Esophagus squamous epithelium (tissue), 5 donors: ENCODE measurements at regions not wholly inside any gene's neighbourhood (a gene's known extent, or its start where the extent isn't known, plus 50 kb on each side); places are given as distances from the start of the nearest gene placed in this dataset.

Source experiments
- DNase-seq: peaks from one replicate; lab custom pipeline; 2025; lab: John Stamatoyannopoulos, UW
- H3K27ac ChIP-seq, 4 donors: fragments of 200-600 bp; sonication (generic); one replicate each; pipeline ENCODE4 v1.5.1; 2016 to 2019; ENCODE audit warnings: mild to moderate bottlenecking in 1 of 4
- H3K27me3 ChIP-seq, 4 donors: fragments of 200-600 bp; sonication (generic); 1 replicate in 3 of 4; 2 replicates in 1 of 4; pipeline versions ENCODE4 v1.5.1 to v1.6.0; 2017 to 2021; ENCODE audit warnings: antibody characterized with exemption in 1 of 4
- H3K36me3 ChIP-seq, 3 donors: fragments of 200-600 bp; sonication (generic); one replicate each; pipeline ENCODE4 v1.5.1; 2016 to 2019
- H3K4me1 ChIP-seq, 3 donors: fragments of 200-600 bp; sonication (generic); one replicate each; pipeline ENCODE4 v1.5.1; 2017 to 2019
- H3K4me3 ChIP-seq, 4 donors: fragments of 200-600 bp; sonication (generic); 1 replicate in 3 of 4; 2 replicates in 1 of 4; pipeline ENCODE4 v1.5.1; 2016 to 2019; ENCODE audit warnings: mild to moderate bottlenecking in 2 of 4, moderate library complexity in 1 of 4
- H3K9me3 ChIP-seq, 3 donors: fragments of 200-600 bp; sonication (generic); one replicate each; pipeline ENCODE4 v1.5.1; 2016 to 2019
- POLR2A ChIP-seq, 4 donors: fragments of 450-650 bp; IDR thresholded peaks; one replicate each; pipeline ENCODE4 v1.6.1; 2017; ENCODE audit warnings: antibody characterized with exemption in 4 of 4, mild to moderate bottlenecking in 4 of 4, moderate library complexity in 3 of 4
- WGBS, 2 donors: methylation state at CpG; one replicate each; pipeline ENCODE4 v1.1.5; 2018; 5-methylcytosine and 5-hydroxymethylcytosine counted together
- intact Hi-C: fragments of 100-400 bp; cut with DNase I; formaldehyde crosslinking; loops from one replicate; pipeline ENCODE4 v1.15.0; 2022
- TF ChIP-seq, protein P1 (sequence below), 6 experiments: fragments of 450-650 bp in 4 of 6; fragments of 200-600 bp in 2 of 6; sonication (generic) in 2 of 6; IDR thresholded peaks; one replicate each; pipeline ENCODE4 v1.5.1; 2016 to 2019; ENCODE audit warnings: antibody characterized with exemption in 6 of 6, mild to moderate bottlenecking in 4 of 6, moderate library complexity in 4 of 6
- donor health status: DM: yes; HTN: yes; CAD: no.

DNA sequence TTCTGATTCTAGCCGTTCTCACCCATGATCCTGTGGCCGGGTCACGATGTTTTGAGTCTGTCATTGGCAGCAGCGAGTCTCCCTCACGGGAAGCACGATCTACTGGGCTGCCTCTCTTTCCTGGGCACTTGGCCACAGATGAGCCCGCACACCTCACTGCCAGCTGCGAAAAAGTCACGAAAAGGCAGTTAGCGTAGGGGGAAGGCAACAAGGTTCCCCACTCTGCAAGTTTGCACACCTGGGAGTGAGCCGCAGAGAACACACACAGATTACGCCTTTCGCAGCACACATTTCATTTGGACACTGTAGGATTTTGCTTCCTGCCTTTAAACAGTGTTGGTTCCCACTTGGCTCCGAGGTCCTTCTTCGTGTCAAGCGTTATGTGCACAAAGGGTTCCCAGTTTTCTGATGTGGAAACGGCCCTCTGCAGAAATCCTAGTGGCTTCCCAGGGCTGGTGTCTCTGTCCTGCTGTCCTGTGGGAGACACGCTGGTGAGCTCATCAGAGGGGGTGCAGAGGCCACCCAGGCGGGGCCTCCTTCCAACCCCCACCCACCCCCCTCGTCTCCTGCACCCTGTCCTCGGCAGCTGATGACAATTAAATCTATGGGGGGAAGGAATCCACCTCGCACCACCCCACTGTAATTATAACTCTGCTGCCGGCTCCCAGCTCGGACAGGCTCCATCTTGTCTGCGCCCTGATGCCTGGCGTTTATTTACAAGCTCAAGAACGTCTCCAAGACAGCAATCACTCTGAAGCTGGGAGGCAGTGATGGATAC is 157.3 kb upstream of the SALL3 start:
- TF ChIP-seq, protein P1, sequence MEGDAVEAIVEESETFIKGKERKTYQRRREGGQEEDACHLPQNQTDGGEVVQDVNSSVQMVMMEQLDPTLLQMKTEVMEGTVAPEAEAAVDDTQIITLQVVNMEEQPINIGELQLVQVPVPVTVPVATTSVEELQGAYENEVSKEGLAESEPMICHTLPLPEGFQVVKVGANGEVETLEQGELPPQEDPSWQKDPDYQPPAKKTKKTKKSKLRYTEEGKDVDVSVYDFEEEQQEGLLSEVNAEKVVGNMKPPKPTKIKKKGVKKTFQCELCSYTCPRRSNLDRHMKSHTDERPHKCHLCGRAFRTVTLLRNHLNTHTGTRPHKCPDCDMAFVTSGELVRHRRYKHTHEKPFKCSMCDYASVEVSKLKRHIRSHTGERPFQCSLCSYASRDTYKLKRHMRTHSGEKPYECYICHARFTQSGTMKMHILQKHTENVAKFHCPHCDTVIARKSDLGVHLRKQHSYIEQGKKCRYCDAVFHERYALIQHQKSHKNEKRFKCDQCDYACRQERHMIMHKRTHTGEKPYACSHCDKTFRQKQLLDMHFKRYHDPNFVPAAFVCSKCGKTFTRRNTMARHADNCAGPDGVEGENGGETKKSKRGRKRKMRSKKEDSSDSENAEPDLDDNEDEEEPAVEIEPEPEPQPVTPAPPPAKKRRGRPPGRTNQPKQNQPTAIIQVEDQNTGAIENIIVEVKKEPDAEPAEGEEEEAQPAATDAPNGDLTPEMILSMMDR (IDR thresholded peaks at IDR 0.05) = no peak
- TF ChIP-seq POLR2A (IDR thresholded peaks at IDR 0.05) = no peak
- Histone ChIP-seq H3K27ac (no peak overlapping the region), H3K4me1 (no peaks in the 10 kb centered on the region), H3K4me3 (no peak overlapping the region), H3K9me3 (no peaks in the 10 kb centered on the region), H3K27me3 (peaks cover 0 to 67% (median 0%) of the 10 kb centered on the region in 4 donors), H3K36me3 (no peaks in the 10 kb centered on the region)
- intact Hi-C loops = no loop called here
- DNase-seq = no peak
- 78 to 88% methylated on average over 14 to 21 of the region's 27 CpGs for WGBS, 2 donors

DNA sequence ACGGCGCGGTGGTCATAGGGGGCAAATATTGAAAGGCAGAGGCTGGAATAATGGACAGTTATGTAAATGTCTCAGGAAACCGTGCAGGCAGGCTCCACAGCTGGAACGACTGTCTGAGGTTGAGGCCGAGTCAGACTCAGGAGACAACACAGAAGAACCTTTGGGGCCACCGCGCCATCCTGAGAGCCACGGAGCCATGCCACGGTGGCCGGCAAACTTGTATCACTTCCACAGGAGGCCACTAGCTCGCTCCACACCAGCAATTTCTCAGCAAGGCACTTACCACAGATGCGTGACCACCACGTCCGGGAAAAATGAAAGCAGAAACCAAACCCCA is 156.7 kb upstream of the SALL3 start:
- no peak for DNase-seq

DNA sequence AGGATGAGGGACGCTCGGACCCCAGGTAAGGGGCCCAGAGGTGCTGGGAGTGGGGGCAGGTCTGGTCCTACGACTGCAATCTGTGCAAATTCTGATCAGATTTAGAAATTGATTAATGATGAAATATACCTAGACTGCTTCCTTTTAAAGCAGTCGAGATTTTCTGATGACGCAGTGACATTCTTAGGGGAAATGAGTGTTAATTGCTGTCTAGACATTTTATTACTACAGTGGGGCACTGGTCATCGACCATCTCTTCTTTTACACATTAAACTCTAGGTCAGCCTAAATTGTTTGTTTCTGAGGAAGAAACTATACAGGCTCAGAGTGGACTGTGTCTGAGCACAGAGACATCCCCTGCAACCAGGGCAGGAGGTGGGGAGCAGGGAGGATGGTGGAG is 154.4 kb upstream of the SALL3 start:
- Histone ChIP-seq H3K4me1 (no peaks in the 10 kb centered on the region), H3K9me3 (no peaks in the 10 kb centered on the region), H3K4me3 (no peak overlapping the region), H3K27ac (no peak overlapping the region), H3K27me3 (peaks cover 0 to 51% (median 0%) of the 10 kb centered on the region in 4 donors), H3K36me3 (no peaks in the 10 kb centered on the region)
- intact Hi-C loops = no loop called here
- 66% methylated on average over 3 to 4 of the region's 6 CpGs for WGBS, 2 donors
- no peak for DNase-seq
- no peak for TF ChIP-seq POLR2A (IDR thresholded peaks at IDR 0.05)
- TF ChIP-seq, protein P1 (IDR thresholded peaks at IDR 0.05) = no peak

More for the DNA sequence above, 156.7 kb upstream of the SALL3 start:
- no peak overlapping the region for H3K27ac ChIP-seq
- no peak for TF ChIP-seq POLR2A (IDR thresholded peaks at IDR 0.05)
- TF ChIP-seq, protein P1 (IDR thresholded peaks at IDR 0.05) = no peak
- WGBS, 2 donors = 80 to 82% methylated on average over 12 to 15 of the region's 15 CpGs
- intact Hi-C loops = no loop called here
- no peak overlapping the region for H3K4me3 ChIP-seq
- H3K9me3 ChIP-seq = no peaks in the 10 kb centered on the region
- no peaks in the 10 kb centered on the region for H3K36me3 ChIP-seq
- H3K27me3 ChIP-seq = peaks cover 0 to 67% (median 0%) of the 10 kb centered on the region in 4 donors
- no peaks in the 10 kb centered on the region for H3K4me1 ChIP-seq

DNA sequence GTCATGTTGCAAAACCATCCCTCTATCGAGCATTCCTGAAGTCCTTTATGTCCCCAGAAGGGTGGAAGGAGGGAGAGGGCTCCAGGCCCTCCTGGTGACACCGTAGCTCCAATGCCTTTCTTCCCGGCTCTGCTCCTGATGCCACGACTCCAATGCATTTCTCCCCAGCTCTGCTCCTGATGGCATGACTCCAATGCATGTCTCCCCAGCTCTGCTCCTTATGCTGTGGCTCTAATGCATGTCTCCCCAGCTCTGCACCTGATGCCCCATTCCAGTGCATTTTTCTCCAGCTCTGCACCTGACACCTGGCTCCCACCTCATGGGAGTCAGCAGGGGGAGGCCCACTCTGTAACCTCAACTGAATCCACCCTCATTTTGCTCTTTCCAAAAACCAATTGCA is 153.0 kb upstream of the SALL3 start:
- Histone ChIP-seq H3K36me3 (no peaks in the 10 kb centered on the region), H3K4me3 (no peak overlapping the region), H3K9me3 (no peaks in the 10 kb centered on the region), H3K27ac (no peak overlapping the region), H3K27me3 (peaks cover 0 to 41% (median 0%) of the 10 kb centered on the region in 4 donors), H3K4me1 (no peaks in the 10 kb centered on the region)
- no peak for DNase-seq
- 61 to 62% methylated on average over 4 of the region's 4 CpGs for WGBS, 2 donors
- TF ChIP-seq POLR2A (IDR thresholded peaks at IDR 0.05) = no peak
- TF ChIP-seq, protein P1 (IDR thresholded peaks at IDR 0.05) = no peak
- intact Hi-C loops = no loop called here

DNA sequence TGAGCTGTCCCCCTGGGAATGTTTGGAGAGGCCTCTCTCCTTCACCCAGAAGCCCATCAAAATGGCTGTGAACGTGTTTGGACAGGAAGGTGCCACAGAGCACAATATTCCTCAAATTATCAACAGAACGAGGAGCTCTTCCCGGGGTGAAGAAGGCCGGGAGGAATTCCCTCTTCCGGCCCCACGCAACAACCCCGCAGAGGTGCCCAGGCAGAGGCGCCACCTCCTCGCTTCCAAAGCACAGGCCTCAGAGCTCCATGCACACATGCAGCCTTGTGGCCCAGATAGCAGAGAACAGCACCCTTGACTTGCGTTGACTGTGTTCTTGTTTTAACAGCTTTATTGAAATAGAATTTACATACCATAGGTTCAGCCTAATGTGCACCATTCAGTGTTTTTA is 152.5 kb upstream of the SALL3 start:
- no peak for TF ChIP-seq POLR2A (IDR thresholded peaks at IDR 0.05)
- TF ChIP-seq, protein P1 (IDR thresholded peaks at IDR 0.05) = no peak
- H3K27me3 ChIP-seq = peaks cover 0 to 38% (median 0%) of the 10 kb centered on the region in 4 donors
- intact Hi-C loops = no loop called here
- no peaks in the 10 kb centered on the region for H3K36me3 ChIP-seq
- H3K27ac ChIP-seq = no peak overlapping the region
- 86 to 95% methylated on average over 4 to 10 of the region's 10 CpGs for WGBS, 2 donors
- no peaks in the 10 kb centered on the region for H3K9me3 ChIP-seq
- no peak for DNase-seq
- no peaks in the 10 kb centered on the region for H3K4me1 ChIP-seq
- H3K4me3 ChIP-seq = no peak overlapping the region
